Suprapubic skin (tissue), 4 donors: ENCODE measurements at regions not wholly inside any gene's neighbourhood (a gene's known extent, or its start where the extent isn't known, plus 50 kb on each side); places are given as distances from the start of the nearest gene placed in this dataset.

Experiments
- DNase-seq, 2 donors: peaks; one replicate each; pipeline ENCODE4 v3.0.0-alpha.2; 2019; ENCODE audit warnings: low spot score in 2 of 2
- H3K27ac ChIP-seq: fragments of 200-600 bp; sonication (generic); one replicate; pipeline ENCODE4 v1.5.1; 2019
- H3K27me3 ChIP-seq: fragments of 200-600 bp; sonication (generic); one replicate; pipeline ENCODE4 v1.5.1; 2019
- H3K36me3 ChIP-seq: fragments of 200-600 bp; sonication (generic); one replicate; pipeline ENCODE4 v1.5.1; 2019
- H3K4me1 ChIP-seq: fragments of 200-600 bp; sonication (generic); one replicate; pipeline ENCODE4 v1.5.1; 2019
- H3K4me3 ChIP-seq: fragments of 200-600 bp; sonication (generic); one replicate; pipeline ENCODE4 v1.5.1; 2019; ENCODE audit warnings: mild to moderate bottlenecking
- H3K9me3 ChIP-seq: fragments of 200-600 bp; sonication (generic); one replicate; pipeline ENCODE4 v1.5.1; 2019
- CTCF ChIP-seq, 2 donors: fragments of 200-600 bp in 1 of 2; fragments of 450-650 bp in 1 of 2; sonication (generic) in 1 of 2; IDR thresholded peaks; one replicate each; pipeline ENCODE4 v1.5.1; 2016 to 2019; ENCODE audit warnings: antibody characterized with exemption in 2 of 2, mild to moderate bottlenecking in 1 of 2, moderate library complexity in 1 of 2
- EP300 ChIP-seq: sonication (generic); formaldehyde crosslinking; IDR thresholded peaks from one replicate; pipeline ENCODE4 v1.6.1; 2017; ENCODE audit warnings: antibody characterized with exemption
- POLR2A ChIP-seq, 2 donors: fragments of 450-650 bp; IDR thresholded peaks; one replicate each; pipeline ENCODE4 v1.6.1; 2017; ENCODE audit warnings: antibody characterized with exemption in 2 of 2, mild to moderate bottlenecking in 2 of 2, moderate library complexity in 2 of 2
- POLR2AphosphoS5 ChIP-seq, 3 donors: sonication (generic); formaldehyde crosslinking; IDR thresholded peaks; one replicate each; pipeline ENCODE4 v1.6.1; 2017; ENCODE audit warnings: antibody characterized with exemption in 3 of 3
- WGBS: methylation state at CpG from one replicate; pipeline ENCODE4 v1.1.5; 2018; 5-methylcytosine and 5-hydroxymethylcytosine counted together

GRCh38 chr10:76779796-76780301 lies 857.8 kb downstream of the KCNMA1 start:
- H3K4me1 ChIP-seq: no peaks in the 10 kb centered on the region
- no peak overlapping the region for H3K4me3 ChIP-seq
- H3K27ac ChIP-seq: no peak overlapping the region
- DNase-seq: no peak
- H3K27me3 ChIP-seq: no peaks in the 10 kb centered on the region
- TF ChIP-seq EP300: no peak
- TF ChIP-seq POLR2AphosphoS5 (IDR thresholded peaks at IDR 0.05): no peak
- no peak for TF ChIP-seq CTCF (IDR thresholded peaks at IDR 0.05)
- no peak for TF ChIP-seq POLR2A (IDR thresholded peaks at IDR 0.05)
- no peaks in the 10 kb centered on the region for H3K9me3 ChIP-seq
- H3K36me3 ChIP-seq: no peaks in the 10 kb centered on the region
- 55% methylated on average over 6 of the region's 6 CpGs for WGBS

- DNase-seq: no peak
- TF ChIP-seq CTCF (IDR thresholded peaks at IDR 0.05): no peak
- TF ChIP-seq POLR2A (IDR thresholded peaks at IDR 0.05): no peak
- TF ChIP-seq POLR2AphosphoS5 (IDR thresholded peaks at IDR 0.05): no peak
- TF ChIP-seq EP300: no peak
- Histone ChIP-seq H3K27me3 (no peaks in the 10 kb centered on the region), H3K4me3 (no peak overlapping the region), H3K4me1 (no peaks in the 10 kb centered on the region), H3K36me3 (no peaks in the 10 kb centered on the region), H3K9me3 (no peaks in the 10 kb centered on the region), H3K27ac (no peak overlapping the region)
- WGBS: 56% methylated on average over 10 of the region's 10 CpGs
Observed at GRCh38 chr10:76778914-76779795, 858.5 kb downstream of the KCNMA1 start.

GRCh38 chr10:76774987-76775603 lies 862.5 kb downstream of the KCNMA1 start:
- H3K27me3 ChIP-seq: no peaks in the 10 kb centered on the region
- H3K36me3 ChIP-seq: no peaks in the 10 kb centered on the region
- no peak for DNase-seq
- TF ChIP-seq POLR2AphosphoS5 (IDR thresholded peaks at IDR 0.05): no peak
- no peak for TF ChIP-seq EP300
- TF ChIP-seq CTCF (IDR thresholded peaks at IDR 0.05): no peak
- no peak for TF ChIP-seq POLR2A (IDR thresholded peaks at IDR 0.05)
- H3K4me1 ChIP-seq: no peaks in the 10 kb centered on the region
- H3K4me3 ChIP-seq: no peak overlapping the region
- H3K27ac ChIP-seq: no peak overlapping the region
- 96% methylated on average over 4 of the region's 4 CpGs for WGBS
- H3K9me3 ChIP-seq: no peaks in the 10 kb centered on the region

GRCh38 chr10:76769582-76769981 lies 868.0 kb downstream of the KCNMA1 start:
- Histone ChIP-seq H3K4me1 (no peaks in the 10 kb centered on the region), H3K36me3 (no peaks in the 10 kb centered on the region), H3K27me3 (no peaks in the 10 kb centered on the region), H3K4me3 (no peak overlapping the region), H3K27ac (no peak overlapping the region), H3K9me3 (no peaks in the 10 kb centered on the region)
- TF ChIP-seq POLR2AphosphoS5 (IDR thresholded peaks at IDR 0.05): no peak
- no peak for DNase-seq

- TF ChIP-seq POLR2AphosphoS5 (IDR thresholded peaks at IDR 0.05) (no peak), CTCF (IDR thresholded peaks at IDR 0.05) (no peak), EP300 (no peak), POLR2A (IDR thresholded peaks at IDR 0.05) (no peak)
- Histone ChIP-seq H3K4me1 (no peaks in the 10 kb centered on the region), H3K27ac (no peak overlapping the region), H3K4me3 (no peak overlapping the region), H3K27me3 (no peaks in the 10 kb centered on the region), H3K36me3 (no peaks in the 10 kb centered on the region), H3K9me3 (no peaks in the 10 kb centered on the region)
- 95% methylated on average over 2 of the region's 2 CpGs for WGBS
- DNase-seq: no peak
Observed at GRCh38 chr10:76769161-76769560, 868.4 kb downstream of the KCNMA1 start.
